H1 (cell line): ENCODE measurements at regions not wholly inside any gene's neighbourhood (a gene's known extent, or its start where the extent isn't known, plus 50 kb on each side); places are given as distances from the start of the nearest gene placed in this dataset.

Experiments used
- CTCF ChIA-PET: fragments of 300-600 bp; sonication (Branson Sonifier 250); formaldehyde crosslinking; loops from one replicate; lab custom pipeline; 2021; ENCODE audit not compliant: partially characterized antibody; lab: Charles Lee
- POLR2A ChIA-PET: fragments of 300-600 bp; sonication (Branson Sonifier 250); formaldehyde crosslinking; loops from one replicate; lab custom pipeline; 2021; ENCODE audit warnings: inconsistent platforms; ENCODE audit not compliant: partially characterized antibody; lab: Charles Lee
- DNase-seq, 2 experiments: peaks; one replicate each; pipeline versions ENCODE4 v3.0.0 to v3.0.0-alpha.2; 2010 to 2022; ENCODE audit warnings: low spot score in 2 of 2, low read depth in 1 of 2, mixed read lengths in 1 of 2
- FAIRE-seq: peaks from 2 replicates; lab custom pipeline; 2011; peaks lifted over from hg19 to GRCh38; lab: Jason Lieb, UNC
- H2AFZ ChIP-seq: 2 replicates; pipeline ENCODE4 v1.8.1; 2012; ENCODE audit warnings: low read length, inconsistent platforms
- H2AK5ac ChIP-seq: 2 replicates; pipeline ENCODE4 v1.6.1; 2013; ENCODE audit warnings: low read depth, low read length
- H2BK120ac ChIP-seq: replicated peaks from 2 replicates; pipeline ENCODE3; 2013; ENCODE audit warnings: low read depth, low read length, inconsistent platforms
- H2BK12ac ChIP-seq: 2 replicates; pipeline ENCODE4 v1.6.1; 2013; ENCODE audit warnings: low read depth, low read length
- H2BK15ac ChIP-seq: 2 replicates; pipeline ENCODE4 v1.6.1; 2013; ENCODE audit warnings: low read length
- H2BK20ac ChIP-seq: 2 replicates; pipeline ENCODE4 v1.6.1; 2013; ENCODE audit warnings: low read length
- H2BK5ac ChIP-seq: 2 replicates; pipeline ENCODE4 v1.6.1; 2013; ENCODE audit warnings: low read depth, low read length
- H3K14ac ChIP-seq: 2 replicates; pipeline ENCODE4 v1.6.1; 2013; ENCODE audit warnings: inconsistent platforms; ENCODE audit not compliant: insufficient read length
- H3K18ac ChIP-seq: 2 replicates; pipeline ENCODE4 v1.6.1; 2013; ENCODE audit warnings: low read length; ENCODE audit errors: extremely low read depth
- H3K23ac ChIP-seq: 2 replicates; pipeline ENCODE4 v1.6.1; 2013; ENCODE audit warnings: inconsistent platforms; ENCODE audit not compliant: insufficient read length
- H3K23me2 ChIP-seq: 2 replicates; pipeline ENCODE4 v1.6.1; 2013; ENCODE audit warnings: low read depth, low read length
- H3K27ac ChIP-seq: 2 replicates; pipeline ENCODE4 v1.6.1; 2011; ENCODE audit warnings: low read depth, low read length, inconsistent platforms
- H3K27me3 ChIP-seq, 4 experiments: replicated peaks in 1 of 4; 1 replicate in 1 of 4; 2 replicates in 3 of 4; pipeline versions ENCODE4 v1.6.1 to v1.8.1; 2011 to 2013; ENCODE audit warnings: low read length in 3 of 4, mild to moderate bottlenecking in 3 of 4, inconsistent platforms in 2 of 4, mixed read lengths in 2 of 4, moderate library complexity in 1 of 4; ENCODE audit not compliant: control insufficient read depth in 3 of 4, insufficient read depth in 3 of 4; ENCODE audit errors: extremely low read depth in 1 of 4
- H3K36me3 ChIP-seq, 4 experiments: 2 replicates each; pipeline versions ENCODE4 v1.6.1 to v1.8.1; 2011 to 2013; ENCODE audit warnings: mild to moderate bottlenecking in 4 of 4, low read length in 3 of 4, moderate library complexity in 2 of 4, control low read depth in 1 of 4, inconsistent platforms in 1 of 4; ENCODE audit not compliant: insufficient read depth in 4 of 4, control insufficient read depth in 2 of 4
- H3K4ac ChIP-seq: replicated peaks from 2 replicates; pipeline ENCODE3; 2013; ENCODE audit warnings: low read length, low read depth, mixed read lengths, inconsistent platforms; ENCODE audit not compliant: insufficient read length
- H3K4me1 ChIP-seq, 4 experiments: replicated peaks in 1 of 4; 1 replicate in 1 of 4; 2 replicates in 3 of 4; pipeline versions ENCODE4 v1.6.1 to v1.8.1; 2011 to 2013; ENCODE audit warnings: low read length in 3 of 4, inconsistent platforms in 2 of 4, mixed read lengths in 1 of 4; ENCODE audit not compliant: insufficient read depth in 4 of 4, control insufficient read depth in 3 of 4
- H3K4me2 ChIP-seq, 2 experiments: 2 replicates each; pipeline versions ENCODE4 v1.6.1 to v1.8.1; 2011 to 2013; ENCODE audit warnings: low read depth in 2 of 2, low read length in 2 of 2, control low read depth in 1 of 2, inconsistent platforms in 1 of 2, mild to moderate bottlenecking in 1 of 2; ENCODE audit not compliant: insufficient read depth in 1 of 2
- H3K4me3 ChIP-seq, 4 experiments: fragments of 200-600, 300-600 bp in 1 of 4; sonication (generic), shearing (Covaris generic), sonication (Bioruptor Twin) in 1 of 4; 2 replicates each; pipeline versions ENCODE4 v1.5.1 to v1.8.1; 2011 to 2016; ENCODE audit warnings: low read length in 4 of 4, low read depth in 3 of 4, control low read depth in 2 of 4, inconsistent platforms in 2 of 4, mild to moderate bottlenecking in 2 of 4, mixed read lengths in 1 of 4, moderate library complexity in 1 of 4; ENCODE audit not compliant: insufficient read depth in 2 of 4; ENCODE audit errors: extremely low read depth in 1 of 4
- H3K56ac ChIP-seq: replicated peaks from 2 replicates; pipeline ENCODE3; 2013; ENCODE audit warnings: low read depth, mild to moderate bottlenecking, mixed read lengths, low read length, inconsistent platforms; ENCODE audit not compliant: insufficient read length
- H3K79me1 ChIP-seq: 2 replicates; pipeline ENCODE4 v1.6.1; 2013; ENCODE audit warnings: low read depth, low read length, control low read depth
- H3K79me2 ChIP-seq, 2 experiments: 2 replicates each; pipeline versions ENCODE4 v1.6.1 to v1.8.1; 2012 to 2013; ENCODE audit warnings: low read length in 2 of 2, mild to moderate bottlenecking in 2 of 2, inconsistent platforms in 1 of 2; ENCODE audit not compliant: insufficient read depth in 2 of 2, control insufficient read depth in 1 of 2
- H3K9ac ChIP-seq, 4 experiments: replicated peaks in 1 of 4; 1 replicate in 1 of 4; 2 replicates in 3 of 4; pipeline versions ENCODE4 v1.6.1 to v1.8.1; 2011 to 2013; ENCODE audit warnings: low read depth in 3 of 4, low read length in 3 of 4, control low read depth in 2 of 4, mild to moderate bottlenecking in 2 of 4, moderate library complexity in 2 of 4, inconsistent platforms in 1 of 4; ENCODE audit errors: extremely low read depth in 1 of 4
- H3K9me3 ChIP-seq, 2 experiments: 2 replicates each; pipeline versions ENCODE4 v1.6.1 to v1.8.1; 2012 to 2013; ENCODE audit warnings: mild to moderate bottlenecking in 2 of 2, moderate library complexity in 2 of 2, control low read depth in 1 of 2, inconsistent platforms in 1 of 2, low read depth in 1 of 2, low read length in 1 of 2, mixed read lengths in 1 of 2; ENCODE audit not compliant: insufficient read depth in 2 of 2
- H4K20me1 ChIP-seq, 2 experiments: replicated peaks in 1 of 2; 2 replicates each; pipeline versions ENCODE3 to v1.8.1; 2011 to 2013; ENCODE audit warnings: inconsistent platforms in 2 of 2, low read length in 2 of 2, mild to moderate bottlenecking in 1 of 2; ENCODE audit not compliant: insufficient read depth in 2 of 2, control insufficient read depth in 1 of 2
- H4K5ac ChIP-seq: 2 replicates; pipeline ENCODE4 v1.6.1; 2013; ENCODE audit warnings: low read length, low read depth, mixed read lengths, inconsistent platforms; ENCODE audit not compliant: insufficient read length
- H4K8ac ChIP-seq: 2 replicates; pipeline ENCODE4 v1.8.0; 2013; ENCODE audit warnings: mild to moderate bottlenecking, moderate library complexity, low read length, inconsistent platforms; ENCODE audit not compliant: insufficient read depth; ENCODE audit errors: extremely low read depth
- H4K91ac ChIP-seq: replicated peaks from 2 replicates; pipeline ENCODE3; 2013; ENCODE audit warnings: low read length, mixed read lengths, inconsistent platforms; ENCODE audit not compliant: insufficient read length
- BCL11A ChIP-seq, 2 experiments: IDR thresholded peaks; one replicate each; pipeline ENCODE4 v1.6.1; 2011; ENCODE audit warnings: low read depth in 2 of 2, low read length in 2 of 2, mild to moderate bottlenecking in 2 of 2
- GTF2F1 ChIP-seq: IDR thresholded peaks from 2 replicates; pipeline ENCODE4 v1.6.1; 2012; ENCODE audit warnings: low read depth, low read length, improper control_type of control experiment, borderline replicate concordance
- KDM5A ChIP-seq: fragments of 200-600 bp; IDR thresholded peaks from 2 replicates; pipeline ENCODE4 v1.7.1; 2012; ENCODE audit warnings: mild to moderate bottlenecking, low read length, inconsistent platforms, mixed read lengths
- MAFK ChIP-seq: IDR thresholded peaks from 2 replicates; pipeline ENCODE4 v1.6.1; 2012; ENCODE audit warnings: low read depth, mild to moderate bottlenecking, improper control_type of control experiment, low read length
- POU5F1 ChIP-seq: IDR thresholded peaks from 2 replicates; pipeline ENCODE4 v1.6.1; 2011; ENCODE audit warnings: low read depth, mild to moderate bottlenecking, low read length, moderate library complexity
- RFX5 ChIP-seq: IDR thresholded peaks from 2 replicates; pipeline ENCODE4 v1.6.1; 2011; ENCODE audit warnings: low read depth, low read length, improper control_type of control experiment, borderline replicate concordance
- SAP30 ChIP-seq: fragments of 300-600 bp; sonication (generic); IDR thresholded peaks from 2 replicates; pipeline ENCODE4 v1.7.1; 2012; ENCODE audit warnings: low read length, moderate library complexity, mild to moderate bottlenecking, inconsistent platforms; ENCODE audit not compliant: insufficient read depth, insufficient replicate concordance
- ZNF274 ChIP-seq: IDR thresholded peaks from 2 replicates; pipeline ENCODE4 v1.7.0; 2012; ENCODE audit warnings: low read length, borderline replicate concordance; ENCODE audit errors: extremely low read depth
- WGBS, 2 experiments: shearing (Covaris generic) in 1 of 2; methylation state at CpG; one replicate each; pipeline versions ENCODE4 v1.1.6 to v1.1.7; 2013 to 2015; ENCODE audit warnings: low lambda C conversion rate in 2 of 2, mixed read lengths in 2 of 2, inconsistent platforms in 1 of 2, low coverage in 1 of 2, missing lambda C conversion rate in 1 of 2; ENCODE audit not compliant: insufficient replicate concordance in 2 of 2, insufficient coverage in 1 of 2, insufficient read length in 1 of 2; ENCODE audit errors: extremely low coverage in 1 of 2, missing lambda C conversion rate in 1 of 2; 5-methylcytosine and 5-hydroxymethylcytosine counted together
- TF ChIP-seq, protein P1 (sequence below): IDR thresholded peaks from 2 replicates; pipeline ENCODE4 v1.6.1; 2012; ENCODE audit warnings: inconsistent platforms
- TF ChIP-seq, protein P2 (sequence below): IDR thresholded peaks from 2 replicates; pipeline ENCODE4 v1.6.1; 2011; ENCODE audit warnings: low read depth, mild to moderate bottlenecking, low read length; ENCODE audit not compliant: insufficient read depth
- TF ChIP-seq, protein P3 (sequence below), 3 experiments: IDR thresholded peaks; 1 replicate in 2 of 3; 2 replicates in 1 of 3; pipeline versions ENCODE4 v1.5.1 to v1.6.1; 2011; ENCODE audit warnings: low read length in 3 of 3, mild to moderate bottlenecking in 3 of 3, inconsistent platforms in 2 of 3, low read depth in 1 of 3, moderate library complexity in 1 of 3; ENCODE audit not compliant: insufficient read depth in 1 of 3; ENCODE audit errors: control extremely low read depth in 1 of 3

DNA sequence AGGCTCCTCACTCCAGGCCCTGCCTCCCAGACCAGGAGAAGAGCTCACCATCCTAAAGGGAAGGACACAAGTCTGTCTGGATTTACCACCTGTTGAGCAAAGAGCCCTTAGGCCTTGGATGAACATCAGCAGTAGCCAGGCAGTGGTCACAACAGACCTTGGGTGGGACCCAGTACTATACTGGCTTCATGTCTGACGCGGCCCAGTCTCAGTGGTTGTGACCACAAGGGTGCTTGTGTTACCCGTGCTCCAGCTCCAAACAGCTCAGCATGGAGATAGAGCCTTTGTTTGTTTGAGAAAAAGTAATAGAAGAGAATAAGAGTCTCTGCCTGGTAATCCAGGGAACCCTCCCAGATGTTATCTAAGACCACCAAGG, 617.4 kb downstream of the BRINP1 start:
- Histone ChIP-seq H3K4me3 (no peak overlapping the region), H2BK20ac (no peak overlapping the region), H3K23ac (no peak overlapping the region), H3K36me3 (no peaks in the 10 kb centered on the region), H3K79me2 (no peaks in the 10 kb centered on the region), H4K8ac (peak overlapping the region; percentile 57; the same call in 1 of the 2 replicates), H3K79me1 (no peaks in the 10 kb centered on the region), H2BK5ac (no peak overlapping the region), H2AK5ac (no peak overlapping the region), H3K27me3 (no peaks in the 10 kb centered on the region), H3K56ac (no peak overlapping the region), H3K4ac (no peak overlapping the region), H3K4me2 (no peak overlapping the region), H2AFZ (no peak overlapping the region), H3K18ac (no peak overlapping the region), H2BK12ac (no peak overlapping the region), H4K5ac (no peak overlapping the region), H2BK120ac (no peak overlapping the region), H4K20me1 (no peaks in the 10 kb centered on the region), H4K91ac (no peak overlapping the region), H3K27ac (no peak overlapping the region), H3K9ac (no peak overlapping the region), H3K9me3 (0 out of 4 replicates have a peak, but pooled peaks cover 0 to 2% of the 10 kb centered on the region in 2 experiments), H2BK15ac (no peak overlapping the region), H3K14ac (no peak overlapping the region), H3K4me1 (no peaks in the 10 kb centered on the region), H3K23me2 (no peaks in the 10 kb centered on the region)
- no peak for FAIRE-seq
- DNase-seq, result no peak
- ChIA-PET POLR2A (no interaction called here), CTCF (no interaction called here)
- WGBS, 2 experiments, result 67% methylated on average over 3 of the region's 3 CpGs; no CpG with 5 or more reads in 1 of the 2 experiments
- TF ChIP-seq ZNF274 (no peak), BCL11A (IDR thresholded peaks at IDR 0.05; ENCODE audit: low read depth in 2 of 2, low read length in 2 of 2) (no peak), POU5F1 (no peak), SAP30 (no peak), GTF2F1 (no peak), MAFK (no peak), KDM5A (no peak), RFX5 (no peak)
- TF ChIP-seq, protein P1, sequence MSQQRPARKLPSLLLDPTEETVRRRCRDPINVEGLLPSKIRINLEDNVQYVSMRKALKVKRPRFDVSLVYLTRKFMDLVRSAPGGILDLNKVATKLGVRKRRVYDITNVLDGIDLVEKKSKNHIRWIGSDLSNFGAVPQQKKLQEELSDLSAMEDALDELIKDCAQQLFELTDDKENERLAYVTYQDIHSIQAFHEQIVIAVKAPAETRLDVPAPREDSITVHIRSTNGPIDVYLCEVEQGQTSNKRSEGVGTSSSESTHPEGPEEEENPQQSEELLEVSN, result no peak
- TF ChIP-seq, protein P2, sequence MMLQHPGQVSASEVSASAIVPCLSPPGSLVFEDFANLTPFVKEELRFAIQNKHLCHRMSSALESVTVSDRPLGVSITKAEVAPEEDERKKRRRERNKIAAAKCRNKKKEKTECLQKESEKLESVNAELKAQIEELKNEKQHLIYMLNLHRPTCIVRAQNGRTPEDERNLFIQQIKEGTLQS, result no peak
- TF ChIP-seq, protein P3, sequence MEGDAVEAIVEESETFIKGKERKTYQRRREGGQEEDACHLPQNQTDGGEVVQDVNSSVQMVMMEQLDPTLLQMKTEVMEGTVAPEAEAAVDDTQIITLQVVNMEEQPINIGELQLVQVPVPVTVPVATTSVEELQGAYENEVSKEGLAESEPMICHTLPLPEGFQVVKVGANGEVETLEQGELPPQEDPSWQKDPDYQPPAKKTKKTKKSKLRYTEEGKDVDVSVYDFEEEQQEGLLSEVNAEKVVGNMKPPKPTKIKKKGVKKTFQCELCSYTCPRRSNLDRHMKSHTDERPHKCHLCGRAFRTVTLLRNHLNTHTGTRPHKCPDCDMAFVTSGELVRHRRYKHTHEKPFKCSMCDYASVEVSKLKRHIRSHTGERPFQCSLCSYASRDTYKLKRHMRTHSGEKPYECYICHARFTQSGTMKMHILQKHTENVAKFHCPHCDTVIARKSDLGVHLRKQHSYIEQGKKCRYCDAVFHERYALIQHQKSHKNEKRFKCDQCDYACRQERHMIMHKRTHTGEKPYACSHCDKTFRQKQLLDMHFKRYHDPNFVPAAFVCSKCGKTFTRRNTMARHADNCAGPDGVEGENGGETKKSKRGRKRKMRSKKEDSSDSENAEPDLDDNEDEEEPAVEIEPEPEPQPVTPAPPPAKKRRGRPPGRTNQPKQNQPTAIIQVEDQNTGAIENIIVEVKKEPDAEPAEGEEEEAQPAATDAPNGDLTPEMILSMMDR (IDR thresholded peaks at IDR 0.05; ENCODE audit: control extremely low read depth in 1 of 3, insufficient read depth in 1 of 3, low read depth in 1 of 3, low read length in 3 of 3), result no peak
